GM18502 (cell line): ENCODE measurements at regions not wholly inside any gene's neighbourhood (a gene's known extent, or its start where the extent isn't known, plus 50 kb on each side); places are given as distances from the start of the nearest gene placed in this dataset.
"Not testable (repeated sequence)": the region's sequence is repeated elsewhere in the genome, so short reads cannot be mapped to it uniquely, and the experiment has no call there.

ENCODE experiments used
- ATAC-seq: cut with Tn5 transposase; IDR thresholded peaks from one replicate; pipeline ENCODE4 v1.9.1; 2021; ENCODE audit warnings: mild to moderate bottlenecking; ENCODE audit not compliant: unreplicated experiment, poor library complexity

DNA sequence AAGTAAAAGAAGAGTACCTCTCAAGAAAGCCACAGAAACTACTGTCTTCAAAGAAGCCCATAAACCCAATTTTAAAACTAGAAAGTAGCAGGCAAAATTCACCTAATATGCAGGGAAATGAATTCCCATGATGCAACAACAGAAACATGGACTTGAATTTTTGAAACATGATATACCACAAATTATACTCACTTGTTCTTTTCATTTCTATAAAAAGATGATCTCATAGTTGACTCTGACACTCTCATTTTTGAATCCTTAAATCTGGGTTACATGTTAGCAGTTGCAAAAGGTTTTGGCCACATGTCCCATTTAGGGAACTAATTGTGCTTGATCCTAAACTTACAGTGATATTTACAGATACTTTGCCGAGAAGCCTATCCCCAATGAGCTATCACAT lies 1130.8 kb downstream of the FAT4 start:
- no peak for ATAC-seq

DNA sequence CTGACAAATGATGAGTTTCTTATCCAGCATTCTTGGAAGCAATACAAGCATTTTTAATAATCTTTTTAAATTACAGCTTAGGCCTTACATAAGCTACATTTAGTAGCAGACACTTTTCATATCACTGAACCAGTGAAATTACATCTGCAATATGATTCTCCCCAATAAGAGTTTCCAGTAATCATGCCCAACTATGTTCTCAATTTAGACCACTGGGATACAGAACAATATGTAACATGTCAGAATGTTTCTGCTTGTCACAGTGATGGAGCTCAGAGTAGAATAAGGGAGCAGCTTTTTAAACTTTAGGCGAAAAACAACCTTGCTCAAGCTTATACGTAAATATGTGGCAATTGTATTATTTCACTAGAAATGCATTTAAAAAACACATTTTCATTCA lies 1132.2 kb downstream of the FAT4 start:
- ATAC-seq: no peak

DNA sequence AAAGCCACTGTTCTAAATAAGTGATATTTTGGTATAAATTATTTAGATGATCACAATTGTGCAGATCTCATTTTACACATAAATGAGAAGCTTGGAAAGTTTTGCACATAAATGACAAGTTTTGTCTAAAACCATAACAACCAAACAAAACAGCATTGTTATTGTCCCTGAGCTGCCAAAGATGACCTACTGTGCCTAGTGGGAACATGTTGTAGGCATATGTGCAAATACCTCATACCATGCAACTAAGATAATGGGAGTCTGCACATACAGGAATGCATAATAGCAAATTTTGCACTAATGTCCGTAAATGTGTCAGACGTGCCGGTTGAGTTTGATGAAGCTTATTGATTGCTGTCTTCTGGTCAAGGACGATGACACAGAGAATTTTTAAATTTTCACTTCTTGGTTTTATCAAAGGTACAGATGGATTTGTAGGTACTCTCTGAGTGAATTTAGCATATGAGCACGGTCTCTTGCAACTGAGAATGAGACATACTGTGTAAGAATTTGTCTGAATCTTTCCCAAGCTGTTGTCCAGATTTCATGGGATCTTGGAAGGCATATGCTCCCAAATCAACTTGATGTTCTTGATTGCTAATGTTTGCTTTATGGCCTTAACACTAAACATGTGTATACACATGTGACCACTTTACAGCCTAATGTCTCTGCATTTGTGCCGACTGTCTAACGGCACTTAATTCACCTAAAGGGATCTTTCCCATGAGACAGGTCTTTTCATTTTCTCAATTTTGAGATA lies 1133.5 kb downstream of the FAT4 start:
- ATAC-seq: no peak

DNA sequence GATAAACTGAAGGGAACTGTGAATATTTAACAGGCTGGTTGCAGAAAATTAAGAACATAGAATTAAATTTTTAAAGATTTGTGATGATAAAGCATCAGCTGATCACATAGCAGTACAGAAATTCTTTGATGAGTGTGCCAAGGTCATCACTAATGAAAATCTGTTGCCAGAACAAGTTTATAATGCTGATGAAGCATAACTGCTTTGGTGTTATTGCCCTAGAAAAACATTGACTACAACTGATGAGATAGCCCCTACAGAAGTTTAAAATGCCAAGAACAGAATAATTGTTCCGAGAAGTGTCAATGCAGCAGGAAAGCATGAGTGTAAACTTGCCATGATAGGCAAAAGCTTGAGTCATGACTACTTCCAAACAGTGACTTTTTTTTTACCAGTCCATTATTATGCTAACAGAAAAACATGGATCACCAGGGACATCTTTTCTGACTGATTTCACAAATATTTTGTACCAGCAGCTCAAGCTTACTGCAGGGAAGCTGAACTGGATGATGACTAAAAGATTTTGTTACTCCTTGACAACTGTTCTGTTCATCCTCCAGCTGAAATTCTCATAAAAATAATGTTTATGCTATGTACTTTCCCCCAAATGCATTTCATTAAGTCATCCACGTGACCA lies 1136.6 kb downstream of the FAT4 start:
- ATAC-seq: no peak

DNA sequence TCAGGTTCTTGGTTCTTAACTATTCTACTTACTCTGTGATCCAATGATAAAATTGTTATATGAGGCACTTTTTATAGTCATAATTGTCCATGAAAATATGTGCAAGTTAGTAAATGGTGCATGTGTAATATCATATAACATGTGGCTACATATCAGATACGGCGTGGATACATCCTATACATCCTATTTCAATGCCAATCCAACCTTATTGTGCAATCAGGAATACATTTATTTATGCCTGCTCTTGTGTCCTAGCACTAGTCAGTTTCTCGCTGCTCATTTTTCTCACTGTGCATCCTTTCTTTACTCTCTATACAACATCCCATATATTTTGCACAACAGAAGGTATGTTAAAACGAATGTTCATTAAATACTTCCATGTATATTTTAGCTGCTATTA lies 1141.1 kb downstream of the FAT4 start:
- ATAC-seq: no peak

DNA sequence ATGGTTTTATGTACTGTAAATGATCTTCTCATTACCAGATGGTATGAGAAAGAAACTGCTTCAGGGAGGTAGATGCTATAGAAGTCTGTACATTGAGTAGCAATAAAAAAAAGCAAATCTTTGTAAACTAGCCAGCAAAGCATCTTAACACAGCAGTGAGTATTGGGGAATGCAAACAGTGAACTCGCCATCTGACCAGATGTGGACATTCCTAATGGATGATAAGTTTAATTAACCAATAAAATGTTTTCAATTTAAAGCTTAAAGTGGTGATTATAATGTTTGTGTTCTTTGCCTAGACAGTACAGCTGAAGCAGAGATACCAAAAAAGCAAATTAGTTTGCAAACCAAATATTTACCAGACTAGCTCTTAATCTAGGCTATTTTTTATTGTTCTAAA lies 1144.2 kb downstream of the FAT4 start:
- ATAC-seq: no peak

DNA sequence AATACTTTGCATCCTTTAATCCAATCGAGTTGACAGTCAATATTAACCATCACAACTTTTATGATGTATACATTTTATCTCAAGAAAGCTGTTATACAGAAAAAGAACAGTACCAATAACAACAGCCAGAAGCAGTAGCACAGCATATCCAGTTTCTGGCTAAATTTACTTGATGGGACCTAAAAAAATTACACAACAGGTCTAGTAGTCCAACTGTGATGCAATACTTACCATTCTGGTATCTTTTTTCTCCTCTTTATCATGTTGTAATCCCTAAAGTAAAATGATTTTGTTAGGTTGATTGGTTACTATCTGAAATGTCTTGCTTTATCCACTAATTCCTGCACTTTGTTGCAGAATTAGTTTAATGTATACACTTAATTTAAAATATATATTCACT lies 1150.6 kb downstream of the FAT4 start:
- no peak for ATAC-seq

DNA sequence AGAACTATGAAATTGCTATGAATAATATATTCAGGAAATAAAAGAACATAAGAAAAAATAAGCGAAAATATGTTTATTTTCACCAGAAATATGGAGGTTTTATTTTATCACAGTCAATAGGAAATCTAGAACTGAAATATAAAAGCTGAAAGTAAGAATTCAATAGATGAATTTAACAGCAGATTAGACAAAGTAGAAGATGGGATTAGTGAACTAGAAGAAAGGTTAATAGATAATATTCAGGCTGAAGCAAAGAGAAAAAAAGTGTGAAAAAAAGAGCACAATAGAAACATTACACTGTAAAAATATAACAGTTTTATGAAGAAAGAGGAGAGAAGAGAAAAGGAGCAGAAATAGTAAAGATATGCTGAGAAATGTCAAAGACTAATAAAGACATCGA lies 1152.1 kb downstream of the FAT4 start:
- no peak for ATAC-seq

DNA sequence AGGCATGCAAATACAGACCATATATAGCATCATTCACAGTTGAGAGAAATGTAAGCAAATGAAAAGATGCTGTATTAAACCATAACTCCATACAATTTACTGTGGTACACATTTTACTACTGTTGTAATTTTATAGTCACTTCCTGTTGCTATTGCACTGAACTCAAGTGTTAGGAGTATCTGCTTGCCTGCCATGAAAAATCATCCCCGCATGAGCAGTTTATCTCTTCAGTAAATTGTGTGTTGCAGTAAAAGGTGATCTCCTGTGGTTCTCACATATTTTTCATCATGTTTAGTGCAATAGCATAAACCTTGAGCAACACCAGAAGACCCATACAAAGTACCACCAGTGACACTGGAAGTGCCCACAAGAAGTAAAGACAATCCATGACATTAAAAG lies 1153.4 kb downstream of the FAT4 start:
- no peak for ATAC-seq

DNA sequence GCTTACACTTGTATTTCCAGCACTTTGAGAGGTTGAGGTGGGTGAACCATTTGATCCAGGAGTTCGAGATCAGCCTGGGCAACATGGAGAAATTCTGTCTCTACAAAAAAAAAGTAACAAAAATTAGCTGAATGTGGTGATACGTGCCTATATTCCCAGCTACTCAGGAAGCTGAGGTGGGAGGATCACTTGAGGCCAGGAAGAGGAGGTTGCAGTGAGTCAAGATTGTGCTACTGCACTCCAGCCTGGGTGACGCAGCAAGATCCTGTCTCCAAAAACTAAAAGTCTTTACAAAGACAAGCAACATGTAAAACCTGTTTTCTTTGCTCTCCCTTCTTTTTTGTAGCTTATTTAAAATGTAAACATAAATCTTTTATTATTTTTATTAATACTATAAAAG lies 1156.1 kb downstream of the FAT4 start:
- ATAC-seq: no peak

DNA sequence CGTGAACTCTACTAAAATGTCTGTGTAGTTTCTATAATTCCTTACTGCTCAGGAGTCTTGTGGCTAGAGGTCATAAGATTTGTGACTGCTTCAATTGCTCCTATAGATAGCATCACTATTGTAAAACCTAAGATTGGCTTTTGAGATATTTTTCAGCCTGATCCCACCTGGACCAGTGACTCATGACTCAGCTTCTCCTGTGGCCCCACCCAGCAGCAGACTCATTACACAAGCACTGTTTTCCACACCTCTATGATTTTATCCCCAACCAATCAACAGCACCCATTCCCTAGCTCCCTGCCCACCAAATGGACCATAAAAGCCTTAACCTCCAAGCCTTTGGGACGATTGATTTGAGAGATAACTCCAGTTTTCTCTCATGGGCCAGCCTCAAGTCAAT lies 1157.0 kb upstream of the INTU start:
- no peak for ATAC-seq

DNA sequence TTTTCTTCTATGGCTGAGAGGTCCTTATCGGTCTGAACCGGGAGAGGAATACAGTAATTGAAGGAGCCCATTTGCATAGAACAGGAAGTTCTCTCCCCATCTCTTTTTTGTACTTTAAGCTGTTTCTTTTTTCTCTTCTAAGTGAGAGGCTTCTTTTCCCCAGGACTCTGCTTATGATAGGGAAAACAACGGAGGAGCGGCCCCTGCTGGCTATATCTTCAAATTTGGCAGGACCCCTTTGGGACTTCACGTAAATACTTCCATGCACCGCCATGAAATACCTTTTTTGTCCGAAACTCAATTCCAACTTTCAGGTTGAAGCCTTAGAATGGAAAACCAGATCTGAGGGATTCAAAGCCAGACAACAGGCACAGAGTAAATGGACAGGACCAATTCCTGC lies 1153.0 kb upstream of the INTU start:
- ATAC-seq: no peak

DNA sequence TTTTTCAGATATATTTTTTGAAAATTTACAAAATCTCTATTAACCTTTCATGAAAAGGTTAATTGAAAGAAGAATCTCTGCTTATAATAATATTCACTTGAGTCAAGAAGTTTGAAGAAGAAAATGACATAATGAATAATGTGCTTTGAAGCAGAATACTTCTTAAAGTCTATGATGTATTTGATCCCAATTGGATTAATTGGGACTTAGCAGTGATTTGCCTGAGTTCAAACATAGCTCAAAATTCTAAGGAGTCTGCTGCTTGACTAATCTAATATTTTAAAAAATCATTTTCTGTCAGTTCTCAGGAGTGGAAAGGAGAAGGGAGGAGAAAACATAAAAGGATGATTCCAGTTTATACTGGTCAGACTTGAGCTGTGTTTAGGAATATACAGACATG lies 1150.4 kb upstream of the INTU start:
- no peak for ATAC-seq

DNA sequence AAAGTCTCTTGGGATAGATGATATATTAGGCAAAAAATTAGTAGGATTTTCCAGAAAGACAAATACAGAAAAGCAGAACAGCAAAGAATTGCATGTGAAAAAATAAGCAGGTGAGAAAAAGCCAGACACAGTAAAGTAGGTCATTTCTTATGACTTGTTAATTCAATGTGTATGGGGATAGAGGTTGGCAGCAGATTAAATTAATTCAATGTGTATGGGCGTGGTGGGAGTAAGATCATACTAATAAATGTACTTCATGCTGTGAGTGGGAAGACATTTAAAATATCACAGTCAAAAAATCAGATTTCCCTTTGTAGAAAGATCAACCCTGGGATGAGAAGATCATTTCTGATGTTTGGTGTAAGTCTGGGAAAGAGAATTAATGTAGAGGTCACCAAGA lies 1146.4 kb upstream of the INTU start:
- no peak for ATAC-seq

DNA sequence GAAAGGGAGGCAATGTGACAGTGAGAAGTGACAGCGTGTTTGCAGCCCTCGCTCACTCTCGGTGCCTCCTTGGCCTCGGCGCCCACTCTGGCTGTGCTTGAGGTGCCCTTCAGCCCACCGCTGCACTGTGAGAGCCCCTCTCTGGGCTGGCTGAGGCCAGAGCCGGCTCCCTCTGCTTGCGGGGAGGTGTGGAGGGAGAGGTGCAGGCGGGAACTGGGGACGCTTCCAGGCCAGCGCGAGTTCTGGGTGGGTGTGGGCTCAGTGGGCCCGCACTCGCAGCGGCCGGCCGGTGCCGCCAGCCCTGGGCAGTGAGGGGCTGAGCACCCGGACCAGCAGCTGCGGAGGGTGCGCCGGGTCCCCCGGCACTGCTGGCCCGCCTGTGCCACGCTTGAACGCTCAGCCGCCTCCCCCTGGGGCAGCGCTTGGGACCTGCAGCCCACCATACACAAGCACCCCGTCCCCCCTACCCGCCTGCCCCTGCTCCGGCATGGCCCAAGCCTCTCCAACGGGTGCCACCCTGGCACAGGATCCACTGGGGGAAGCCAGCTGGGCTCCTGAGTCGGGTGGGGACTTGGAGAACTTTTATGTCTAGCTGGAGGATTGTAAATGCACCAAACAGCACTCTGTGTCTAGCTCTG lies 1142.8 kb upstream of the INTU start:
- no peak for ATAC-seq

DNA sequence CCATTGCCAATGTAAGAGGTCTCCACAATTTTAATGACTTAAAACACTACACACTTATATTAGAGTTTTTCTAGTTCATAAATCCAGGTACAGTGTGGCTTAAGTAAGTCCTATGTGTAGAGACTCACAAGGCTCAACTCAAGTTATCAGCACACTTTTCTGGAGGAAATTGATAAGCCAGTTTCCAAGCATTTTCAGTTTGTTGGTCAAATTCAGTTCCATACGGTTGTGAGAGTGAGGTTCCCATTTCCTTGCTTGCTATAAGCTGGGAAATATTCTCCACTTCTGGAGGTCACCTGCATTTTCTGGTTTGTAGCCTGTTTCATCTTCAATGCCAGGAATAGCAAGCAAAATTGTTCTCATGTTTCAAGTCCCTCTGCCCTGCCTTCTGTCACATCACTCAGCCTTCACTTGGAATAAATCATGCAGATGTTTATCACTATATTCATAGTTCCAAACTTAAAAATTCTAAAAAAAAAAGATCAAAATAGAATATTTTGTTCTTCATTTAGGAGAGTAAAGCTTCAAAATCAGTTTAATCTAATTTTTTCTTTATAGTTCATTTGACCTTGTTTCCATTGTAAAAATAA lies 1137.5 kb upstream of the INTU start:
- no peak for ATAC-seq

DNA sequence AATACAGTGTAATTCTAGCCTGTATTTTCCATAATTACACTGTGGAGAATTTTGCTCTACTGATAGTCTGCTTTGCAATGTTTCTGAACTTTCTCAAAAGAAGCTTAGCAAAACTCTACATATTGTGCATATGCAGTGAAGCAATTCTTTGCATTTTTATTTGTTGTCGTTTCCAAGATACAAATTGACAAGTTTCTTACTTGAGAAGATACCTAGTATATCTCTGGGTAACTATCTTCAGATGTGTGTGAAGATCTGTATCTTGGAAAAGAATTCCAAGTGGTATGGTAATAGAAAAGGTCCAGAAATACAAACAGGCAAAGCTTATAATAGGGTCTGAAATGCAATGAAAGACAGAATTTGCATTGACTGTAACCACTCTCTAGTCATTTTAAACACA lies 1119.8 kb upstream of the INTU start:
- no peak for ATAC-seq

DNA sequence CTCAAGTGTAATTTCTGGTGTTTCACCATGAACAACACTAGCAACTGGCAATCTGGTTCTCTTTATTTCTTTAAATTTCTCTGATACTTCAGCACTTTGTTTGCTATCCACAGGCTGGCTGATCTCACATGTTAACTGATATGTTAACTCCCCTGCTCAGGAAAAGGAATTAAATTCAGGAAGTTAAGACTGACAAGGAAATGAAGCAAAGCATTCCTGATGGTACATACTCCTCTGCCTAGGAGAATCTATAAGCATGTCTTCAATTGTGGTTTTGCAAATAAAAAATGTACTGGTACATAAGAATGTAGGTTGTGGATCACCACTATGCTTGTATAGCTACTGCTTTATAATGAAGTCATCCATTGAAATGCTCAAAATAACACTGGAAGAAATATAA lies 1119.2 kb upstream of the INTU start:
- no peak for ATAC-seq

DNA sequence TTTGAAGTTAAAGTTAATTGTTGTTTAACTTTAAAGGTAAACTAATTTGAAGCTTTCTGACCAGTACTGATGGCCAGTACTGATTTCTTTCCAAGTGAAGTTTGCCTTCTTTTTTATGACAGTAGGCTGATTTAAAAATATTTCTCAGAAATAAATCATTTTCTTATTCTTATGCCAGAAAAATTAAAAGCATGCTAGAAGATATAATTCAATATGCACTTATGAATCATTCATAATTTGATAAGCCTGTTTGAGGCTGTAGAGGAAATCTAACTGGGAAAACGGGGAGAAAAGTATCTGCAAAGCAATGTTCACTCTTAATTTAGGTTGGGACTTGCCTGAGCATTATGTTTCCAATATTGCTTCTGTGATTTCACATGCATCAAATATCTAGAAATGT lies 1112.0 kb upstream of the INTU start:
- no peak for ATAC-seq

DNA sequence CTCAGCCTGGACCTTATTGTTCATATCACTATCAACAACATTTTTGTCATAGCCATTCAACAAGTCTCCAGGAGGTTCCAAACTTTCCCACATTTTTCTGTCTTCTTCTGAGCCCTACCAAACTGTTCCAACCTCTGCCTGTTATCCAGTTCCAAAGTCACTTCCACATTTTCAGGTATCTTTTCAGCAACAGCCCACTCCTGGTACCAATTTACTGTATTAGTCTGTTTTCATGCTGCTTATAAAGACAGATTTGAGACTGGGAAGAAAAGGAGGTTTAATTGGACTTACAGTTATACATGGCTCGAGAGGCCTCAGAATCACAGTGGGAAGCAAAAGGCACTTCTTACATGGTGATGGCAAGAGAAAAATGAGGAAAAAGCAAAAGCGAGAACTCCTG lies 1107.4 kb upstream of the INTU start:
- not testable (repeated sequence) for ATAC-seq

DNA sequence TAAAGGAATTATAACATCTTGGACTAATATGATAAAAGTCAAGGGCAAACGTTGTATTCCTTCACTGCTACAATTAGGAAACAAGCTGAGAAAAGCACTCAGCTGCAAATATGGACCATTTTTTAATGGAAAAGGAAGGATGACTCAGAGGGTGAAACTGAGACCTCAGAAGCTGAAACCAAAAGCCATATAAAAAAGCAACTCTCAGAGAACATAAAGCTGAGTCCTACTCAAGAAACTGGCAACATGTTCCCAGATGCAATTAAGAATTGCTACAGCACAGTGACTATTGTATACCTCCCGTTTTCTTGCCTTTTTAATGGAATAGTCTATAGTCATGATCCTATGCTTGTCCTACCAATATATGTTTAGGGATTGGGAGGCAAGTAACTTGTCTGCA lies 1106.4 kb upstream of the INTU start:
- ATAC-seq: no peak
